HG03469 (cell line): ENCODE measurements at regions not wholly inside any gene's neighbourhood (a gene's known extent, or its start where the extent isn't known, plus 50 kb on each side); places are given as distances from the start of the nearest gene placed in this dataset.

ENCODE experiments used
- ATAC-seq: cut with Tn5 transposase; IDR thresholded peaks from one replicate; pipeline ENCODE4 v1.9.1; 2021; ENCODE audit warnings: mild to moderate bottlenecking, moderate library complexity, moderate number of reproducible peaks; ENCODE audit not compliant: unreplicated experiment

GRCh38 chr17:71902894-71903506 lies 217.8 kb upstream of the SOX9 start:
- no peak for ATAC-seq

- ATAC-seq: no peak
Measured at GRCh38 chr17:71905376-71906031, 215.3 kb upstream of the SOX9 start.

- no peak for ATAC-seq
Measured at GRCh38 chr17:71909155-71909554, 211.7 kb upstream of the SOX9 start.

GRCh38 chr17:71910002-71910401 lies 210.8 kb upstream of the SOX9 start:
- no peak for ATAC-seq

- no peak for ATAC-seq
Measured at GRCh38 chr17:71914042-71914441, 206.8 kb upstream of the SOX9 start.

- ATAC-seq: no peak
Measured at GRCh38 chr17:71914812-71915211, 206.0 kb upstream of the SOX9 start.

GRCh38 chr17:71917715-71918114 lies 203.1 kb upstream of the SOX9 start:
- ATAC-seq: no peak

- ATAC-seq: no peak
Measured at GRCh38 chr17:71919186-71919585, 201.6 kb upstream of the SOX9 start.

GRCh38 chr17:71919896-71920295 lies 200.9 kb upstream of the SOX9 start:
- no peak for ATAC-seq

- peak; percentile 48 for ATAC-seq
Measured at GRCh38 chr17:71921796-71922195, 199.0 kb upstream of the SOX9 start.

GRCh38 chr17:71922439-71922838 lies 198.4 kb upstream of the SOX9 start:
- ATAC-seq: peak; percentile 40

GRCh38 chr17:71926746-71927398 lies 193.9 kb upstream of the SOX9 start:
- ATAC-seq: no peak

GRCh38 chr17:71933306-71933705 lies 187.5 kb upstream of the SOX9 start:
- no peak for ATAC-seq

GRCh38 chr17:71934520-71934919 lies 186.3 kb upstream of the SOX9 start:
- no peak for ATAC-seq

- ATAC-seq: no peak
Measured at GRCh38 chr17:71935341-71935740, 185.5 kb upstream of the SOX9 start.

GRCh38 chr17:71936977-71937376 lies 183.8 kb upstream of the SOX9 start:
- no peak for ATAC-seq

GRCh38 chr17:71937914-71938313 lies 182.9 kb upstream of the SOX9 start:
- no peak for ATAC-seq

GRCh38 chr17:71938340-71939010 lies 182.3 kb upstream of the SOX9 start:
- no peak for ATAC-seq

GRCh38 chr17:71941920-71942319 lies 178.9 kb upstream of the SOX9 start:
- no peak for ATAC-seq

- no peak for ATAC-seq
Measured at GRCh38 chr17:71942626-71943025, 178.2 kb upstream of the SOX9 start.

GRCh38 chr17:71948703-71949422 lies 172.0 kb upstream of the SOX9 start:
- ATAC-seq: no peak
